Fibroblast of the aortic adventitia (primary cell): ENCODE measurements at regions not wholly inside any gene's neighbourhood (a gene's known extent, or its start where the extent isn't known, plus 50 kb on each side); places are given as distances from the start of the nearest gene placed in this dataset.

Source experiments
- DNase-seq: peaks from one replicate; pipeline ENCODE4 v3.0.0-alpha.2; 2010; ENCODE audit warnings: low read depth
- H3K4me3 ChIP-seq: 2 replicates; pipeline ENCODE4 v1.5.1; 2011; ENCODE audit warnings: low read depth, mild to moderate bottlenecking, control low read depth, low read length, moderate library complexity
- TF ChIP-seq, protein P1 (sequence below): IDR thresholded peaks from 2 replicates; pipeline ENCODE4 v1.5.1; 2011; ENCODE audit warnings: mild to moderate bottlenecking, low read length, control low read depth, inconsistent platforms; ENCODE audit not compliant: insufficient read depth

DNA sequence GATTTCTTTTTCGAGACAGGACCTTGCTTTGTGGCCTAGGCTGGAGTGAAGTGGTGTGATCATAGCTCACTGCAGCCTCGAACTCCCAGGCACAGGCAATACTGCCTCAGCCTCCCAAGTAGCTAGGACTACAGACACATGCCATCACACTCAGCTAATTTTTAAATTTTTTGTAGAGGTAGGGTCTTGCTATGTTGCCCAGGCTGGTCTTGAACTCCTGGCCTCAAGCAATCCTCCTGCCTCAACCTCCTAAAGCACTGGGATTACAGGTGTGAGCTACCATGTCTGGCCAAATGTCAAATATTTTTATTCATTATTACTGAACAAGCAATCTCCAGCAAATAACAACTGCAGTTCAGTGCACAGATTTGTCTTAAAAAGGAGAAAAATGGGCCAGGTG, 131.7 kb upstream of the IFNGR1 start:
- H3K4me3 ChIP-seq = no peak overlapping the region
- TF ChIP-seq, protein P1, sequence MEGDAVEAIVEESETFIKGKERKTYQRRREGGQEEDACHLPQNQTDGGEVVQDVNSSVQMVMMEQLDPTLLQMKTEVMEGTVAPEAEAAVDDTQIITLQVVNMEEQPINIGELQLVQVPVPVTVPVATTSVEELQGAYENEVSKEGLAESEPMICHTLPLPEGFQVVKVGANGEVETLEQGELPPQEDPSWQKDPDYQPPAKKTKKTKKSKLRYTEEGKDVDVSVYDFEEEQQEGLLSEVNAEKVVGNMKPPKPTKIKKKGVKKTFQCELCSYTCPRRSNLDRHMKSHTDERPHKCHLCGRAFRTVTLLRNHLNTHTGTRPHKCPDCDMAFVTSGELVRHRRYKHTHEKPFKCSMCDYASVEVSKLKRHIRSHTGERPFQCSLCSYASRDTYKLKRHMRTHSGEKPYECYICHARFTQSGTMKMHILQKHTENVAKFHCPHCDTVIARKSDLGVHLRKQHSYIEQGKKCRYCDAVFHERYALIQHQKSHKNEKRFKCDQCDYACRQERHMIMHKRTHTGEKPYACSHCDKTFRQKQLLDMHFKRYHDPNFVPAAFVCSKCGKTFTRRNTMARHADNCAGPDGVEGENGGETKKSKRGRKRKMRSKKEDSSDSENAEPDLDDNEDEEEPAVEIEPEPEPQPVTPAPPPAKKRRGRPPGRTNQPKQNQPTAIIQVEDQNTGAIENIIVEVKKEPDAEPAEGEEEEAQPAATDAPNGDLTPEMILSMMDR = no peak
- no peak for DNase-seq

DNA sequence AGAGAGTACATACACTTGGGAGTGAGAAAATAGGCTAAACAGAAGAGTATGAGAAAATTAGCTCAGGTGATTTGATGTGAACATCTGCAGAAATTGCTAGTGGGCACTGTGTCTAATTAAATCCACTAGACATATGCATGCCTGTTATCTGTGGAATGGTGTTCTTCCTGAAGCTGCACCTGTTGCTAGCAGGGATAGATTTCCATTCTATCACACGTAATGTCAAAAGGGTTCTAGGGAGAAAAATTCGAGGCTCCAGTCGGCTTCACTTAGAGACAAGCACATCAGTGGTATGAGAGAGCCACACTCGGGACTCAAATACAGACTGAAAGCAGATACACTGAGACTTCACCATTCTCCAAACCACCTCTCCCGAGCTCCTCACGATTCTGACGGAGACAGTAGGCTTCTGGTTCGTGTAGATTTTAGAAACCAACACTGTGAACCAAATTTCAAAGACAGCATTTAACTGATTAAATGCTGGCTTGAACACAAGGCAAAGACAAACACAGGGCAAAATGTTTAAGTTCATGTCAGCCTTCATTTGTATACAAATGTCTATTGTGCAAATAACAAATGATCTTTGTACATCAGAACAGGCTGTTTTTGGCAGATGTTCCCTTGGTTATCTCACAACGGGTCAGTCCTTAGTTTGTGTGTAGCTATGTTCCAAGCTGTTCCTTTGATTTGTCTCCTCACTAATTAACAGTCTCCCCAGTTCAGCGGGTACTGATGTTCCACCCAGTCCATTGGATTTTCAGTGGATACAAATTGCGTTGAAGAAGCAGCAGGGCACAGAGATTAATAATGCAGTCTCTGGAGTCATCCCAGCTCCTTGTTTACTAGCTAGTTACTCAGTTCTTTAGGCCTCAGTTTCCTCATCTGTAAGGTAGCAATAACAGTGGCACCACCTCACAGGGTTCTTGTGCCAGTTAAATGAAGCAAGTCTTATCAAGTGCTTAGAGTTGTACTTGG, 131.0 kb upstream of the IFNGR1 start:
- DNase-seq = no peak
- TF ChIP-seq, protein P1 = no peak
- H3K4me3 ChIP-seq = no peak overlapping the region

DNA sequence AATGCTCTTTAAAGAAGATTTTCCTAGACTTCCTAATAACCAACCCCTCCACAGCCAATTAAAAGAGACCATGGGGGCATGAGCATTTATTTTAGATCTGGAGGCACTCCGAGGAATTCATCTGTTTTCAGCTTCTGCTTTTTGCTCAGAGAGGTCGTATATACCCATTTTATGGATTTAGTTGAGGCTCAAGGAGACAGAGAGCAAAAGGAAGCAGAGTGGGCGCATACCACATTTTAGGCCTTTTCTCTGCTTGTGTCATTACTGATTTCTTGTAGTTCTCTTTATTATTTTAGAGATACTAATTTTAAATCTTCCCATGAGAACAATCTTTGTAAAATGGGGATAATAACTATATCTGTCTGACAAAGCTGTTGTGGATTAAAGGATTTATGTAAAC, 129.6 kb upstream of the IFNGR1 start:
- no peak for DNase-seq
- H3K4me3 ChIP-seq = no peak overlapping the region
- TF ChIP-seq, protein P1 = no peak

DNA sequence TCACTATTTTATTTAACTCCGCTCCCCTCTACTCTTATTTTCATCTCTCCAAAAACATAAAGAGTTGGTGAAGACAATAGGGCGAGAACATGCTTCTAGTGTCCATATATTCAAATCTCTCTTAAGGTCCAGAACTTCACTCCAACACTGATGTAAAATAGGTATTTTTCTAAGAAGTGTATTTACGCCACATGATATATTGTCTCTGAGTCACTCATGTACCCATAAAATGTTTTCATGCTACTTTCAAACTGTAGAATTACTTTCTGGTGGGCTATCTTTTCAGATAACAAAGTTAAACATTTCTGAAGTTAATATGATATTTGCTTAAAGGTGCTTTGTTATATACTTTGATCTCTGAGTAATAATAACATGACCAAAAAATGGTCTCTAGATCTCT, 124.1 kb upstream of the IFNGR1 start:
- TF ChIP-seq, protein P1 = no peak
- DNase-seq = no peak
- H3K4me3 ChIP-seq = no peak overlapping the region

DNA sequence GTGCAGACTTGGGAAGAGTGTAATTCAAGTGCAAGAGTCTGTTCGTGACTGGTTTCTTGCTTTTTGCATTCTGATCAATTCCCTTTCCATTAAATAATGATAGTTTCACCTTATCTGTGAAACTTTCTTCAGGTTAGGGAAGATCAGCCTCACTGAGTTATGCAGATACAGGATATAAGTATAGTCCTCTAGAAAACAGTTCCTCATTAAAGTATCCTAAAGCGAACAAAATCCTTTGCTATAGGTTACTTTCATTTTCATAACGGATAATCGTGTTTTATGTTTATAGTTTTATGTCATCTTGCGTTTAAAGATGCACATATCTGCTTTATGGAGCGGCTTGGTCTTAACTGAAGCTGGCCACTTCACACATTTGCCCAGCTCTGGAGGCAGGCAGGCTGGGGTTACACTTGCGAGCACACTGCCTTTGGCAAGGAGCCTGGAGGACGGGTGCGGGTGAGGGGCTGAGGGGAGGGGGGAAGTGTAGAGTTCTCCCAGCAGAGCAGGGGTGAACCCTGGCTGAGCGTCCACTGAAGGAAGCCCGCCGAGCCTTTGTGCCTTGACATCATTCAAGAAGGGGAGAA, 123.5 kb upstream of the IFNGR1 start:
- DNase-seq = peak; percentile 3
- TF ChIP-seq, protein P1 = no peak
- peak overlapping the region; percentile 56 for H3K4me3 ChIP-seq

DNA sequence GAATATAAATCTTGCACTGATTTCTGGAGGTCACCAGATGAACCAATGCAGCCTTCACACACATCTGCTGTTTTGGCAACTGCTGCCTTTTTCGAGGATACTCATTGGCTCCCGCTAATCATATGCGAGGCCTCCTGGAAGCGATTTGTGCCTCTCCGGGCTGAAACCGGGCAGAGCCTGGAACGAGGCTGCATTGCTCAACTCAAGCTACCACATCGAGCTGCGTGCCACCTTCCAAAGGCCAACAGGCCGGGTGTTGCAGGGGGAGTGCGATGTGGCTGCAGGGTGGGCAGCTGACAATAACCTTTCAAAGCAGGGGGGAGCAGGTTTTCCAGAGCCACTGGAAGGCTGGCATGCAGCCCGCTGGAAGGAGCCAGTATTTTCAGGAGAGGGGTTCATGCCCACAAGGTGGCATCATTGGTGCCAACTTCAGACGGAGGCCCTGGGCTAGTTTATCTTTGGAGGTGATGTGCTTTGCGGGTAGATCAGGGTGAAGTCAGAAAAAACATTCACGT, 122.6 kb upstream of the IFNGR1 start:
- TF ChIP-seq, protein P1 = no peak
- peak; percentile 5 for DNase-seq
- no peak overlapping the region for H3K4me3 ChIP-seq
